ENCODE measurements at regions not wholly inside any gene's neighbourhood (a gene's known extent, or its start where the extent isn't known, plus 50 kb on each side); places are given as distances from the start of the nearest gene placed in this dataset.

DNA sequence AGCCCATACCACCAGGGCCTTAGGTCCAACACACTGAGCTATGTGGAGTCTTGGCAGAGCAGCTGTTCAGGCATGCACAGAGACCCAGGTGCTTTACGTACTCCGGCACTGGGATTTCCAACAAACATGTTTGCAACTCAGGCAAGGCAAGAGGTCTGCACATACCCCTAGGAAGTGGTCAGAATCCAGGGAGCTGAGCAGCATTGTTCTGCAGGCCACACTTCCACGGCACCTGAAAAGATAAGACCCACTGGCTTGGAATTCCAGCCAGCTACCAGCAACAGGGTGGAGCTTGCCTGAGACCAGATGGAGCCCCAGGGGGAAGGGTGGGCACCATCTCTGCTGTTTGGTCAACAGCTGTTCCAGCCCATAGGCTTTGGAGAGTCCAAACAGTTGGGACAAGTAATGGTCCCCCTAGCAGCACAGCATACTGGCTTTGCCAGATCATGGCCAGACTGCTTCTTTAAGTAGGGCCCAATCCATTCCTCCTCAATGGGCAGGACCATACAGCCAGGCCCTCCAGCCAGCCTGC is 51.7 kb upstream of the LRRC8B start:
- Histone ChIP-seq H4K20me1 (ENCODE audit: insufficient read depth, low read length) (no peaks in the 10 kb centered on the region), H3K27ac (ENCODE audit: low read depth, low read length) (no peak overlapping the region), H3K9me3 (ENCODE audit: insufficient read depth, low read depth, low read length) (no peaks in the 10 kb centered on the region), H3K9ac (ENCODE audit: low read length) (no peak overlapping the region), H3K79me2 (ENCODE audit: insufficient read depth, low read length) (no peaks in the 10 kb centered on the region), H3K36me3 (ENCODE audit: insufficient read depth, low read length) (no peaks in the 10 kb centered on the region), H3K4me2 (ENCODE audit: low read length) (no peak overlapping the region), H3K4me1 (ENCODE audit: insufficient read depth, low read length) (no peaks in the 10 kb centered on the region), H3K4me3 (ENCODE audit: insufficient read depth, low read depth, low read length) (no peak overlapping the region), H2AFZ (ENCODE audit: low read depth, low read length) (no peak overlapping the region), H3K27me3 (ENCODE audit: insufficient read depth, low read length) (no peaks in the 10 kb centered on the region)
- no peak overlapping the region for H3K4me3 Mint-ChIP-seq (ENCODE audit: unreplicated experiment)
- FAIRE-seq (no peak), DNase-seq (ENCODE audit: low read depth) (no peak)
- H3K27me3 Mint-ChIP-seq (ENCODE audit: low read depth, unreplicated experiment): no peaks in the 10 kb centered on the region
- no peak overlapping the region for H3K27ac Mint-ChIP-seq (ENCODE audit: unreplicated experiment)
- H3K36me3 Mint-ChIP-seq (ENCODE audit: low read depth, unreplicated experiment): no peaks in the 10 kb centered on the region
- TF ChIP-seq, protein P1, sequence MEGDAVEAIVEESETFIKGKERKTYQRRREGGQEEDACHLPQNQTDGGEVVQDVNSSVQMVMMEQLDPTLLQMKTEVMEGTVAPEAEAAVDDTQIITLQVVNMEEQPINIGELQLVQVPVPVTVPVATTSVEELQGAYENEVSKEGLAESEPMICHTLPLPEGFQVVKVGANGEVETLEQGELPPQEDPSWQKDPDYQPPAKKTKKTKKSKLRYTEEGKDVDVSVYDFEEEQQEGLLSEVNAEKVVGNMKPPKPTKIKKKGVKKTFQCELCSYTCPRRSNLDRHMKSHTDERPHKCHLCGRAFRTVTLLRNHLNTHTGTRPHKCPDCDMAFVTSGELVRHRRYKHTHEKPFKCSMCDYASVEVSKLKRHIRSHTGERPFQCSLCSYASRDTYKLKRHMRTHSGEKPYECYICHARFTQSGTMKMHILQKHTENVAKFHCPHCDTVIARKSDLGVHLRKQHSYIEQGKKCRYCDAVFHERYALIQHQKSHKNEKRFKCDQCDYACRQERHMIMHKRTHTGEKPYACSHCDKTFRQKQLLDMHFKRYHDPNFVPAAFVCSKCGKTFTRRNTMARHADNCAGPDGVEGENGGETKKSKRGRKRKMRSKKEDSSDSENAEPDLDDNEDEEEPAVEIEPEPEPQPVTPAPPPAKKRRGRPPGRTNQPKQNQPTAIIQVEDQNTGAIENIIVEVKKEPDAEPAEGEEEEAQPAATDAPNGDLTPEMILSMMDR (IDR thresholded peaks at IDR 0.05; ENCODE audit: insufficient read depth, low read depth, low read length): no peak
- TF ChIP-seq EZH2 (IDR thresholded peaks at IDR 0.05; ENCODE audit: insufficient read depth, low read length): no peak
- no peaks in the 10 kb centered on the region for H3K4me1 Mint-ChIP-seq (ENCODE audit: low read depth, unreplicated experiment)
- peaks cover 6% of the 10 kb centered on the region for H3K9me3 Mint-ChIP-seq (ENCODE audit: unreplicated experiment)

Measured in astrocyte (in vitro differentiated cells and primary cell).